EH (cell line): ENCODE measurements at regions not wholly inside any gene's neighbourhood (a gene's known extent, or its start where the extent isn't known, plus 50 kb on each side); places are given as distances from the start of the nearest gene placed in this dataset.
"Not testable (repeated sequence)": the region's sequence is repeated elsewhere in the genome, so short reads cannot be mapped to it uniquely, and the experiment has no call there.

Experiments used
- DNase-seq: peaks from one replicate; pipeline ENCODE4 v3.0.0-alpha.2; 2015; ENCODE audit warnings: low read depth

- no peak for DNase-seq
These were observed 576.7 kb downstream of the MFSD1 start for GRCh38 chr3:159378396-159379194.

- peak; percentile 3 for DNase-seq
These were observed 579.0 kb downstream of the MFSD1 start for GRCh38 chr3:159380891-159381290.

- DNase-seq = no peak
These were observed 588.9 kb downstream of the MFSD1 start for GRCh38 chr3:159390656-159391212.

DNA sequence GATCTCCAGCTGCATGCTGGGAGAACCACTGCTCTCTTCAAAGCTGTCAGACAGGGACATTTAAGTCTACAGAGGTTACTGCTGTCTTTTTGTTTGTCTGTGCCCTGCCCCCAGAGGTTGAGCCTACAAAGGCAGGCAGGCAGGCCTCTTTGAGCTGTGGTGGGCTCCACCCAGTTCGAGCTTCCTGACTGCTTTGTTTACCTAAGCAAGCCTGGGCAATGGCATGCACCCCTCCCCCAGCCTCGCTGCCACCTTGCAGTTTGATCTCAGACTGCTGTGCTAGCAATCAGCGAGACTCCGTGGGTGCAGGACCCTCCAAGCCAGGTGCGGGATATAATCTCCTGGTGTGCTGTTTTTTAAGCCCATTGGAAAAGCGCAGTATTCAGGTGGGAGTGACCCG, 591.0 kb upstream of the IL12A start:
- DNase-seq = not testable (repeated sequence)

- no peak for DNase-seq
These were observed 587.6 kb upstream of the IL12A start for GRCh38 chr3:159401069-159401468.

DNA sequence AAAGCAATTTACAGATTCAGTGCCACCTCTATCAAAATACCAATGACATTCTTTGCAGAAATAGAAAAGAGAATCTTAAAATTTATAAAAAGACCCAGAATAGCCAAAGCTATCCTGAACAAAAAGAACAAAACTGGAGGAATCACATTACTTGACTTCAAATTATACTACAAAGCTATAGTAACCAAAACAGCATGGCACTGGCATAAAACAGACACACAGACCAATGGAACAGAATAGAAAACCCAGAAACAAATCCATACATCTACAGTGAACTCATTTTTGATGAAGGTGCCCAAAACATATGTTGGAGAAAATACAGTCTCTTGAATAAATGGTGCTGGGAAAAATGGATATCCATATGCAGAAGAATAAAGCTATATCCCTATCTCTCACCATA, 578.9 kb upstream of the IL12A start:
- DNase-seq = not testable (repeated sequence)

DNA sequence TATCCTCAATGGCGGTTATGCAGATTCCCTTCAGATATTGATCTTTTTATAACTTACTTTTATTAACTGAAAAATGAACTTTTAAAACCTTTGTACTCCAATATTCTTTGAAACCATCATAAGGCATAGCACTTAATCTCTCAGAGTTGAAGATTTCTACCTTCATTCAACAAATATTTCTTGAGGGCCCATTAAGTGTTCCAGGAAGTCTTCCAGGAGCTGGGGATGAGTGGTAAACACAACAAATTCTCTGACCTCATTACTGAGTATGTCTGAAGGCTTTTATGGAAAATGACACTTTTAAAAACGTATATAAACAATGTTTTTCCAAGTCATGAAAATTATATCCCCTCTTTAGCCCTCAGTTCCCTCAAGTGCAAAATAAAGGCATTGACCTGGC, 575.3 kb upstream of the IL12A start:
- DNase-seq = no peak

DNA sequence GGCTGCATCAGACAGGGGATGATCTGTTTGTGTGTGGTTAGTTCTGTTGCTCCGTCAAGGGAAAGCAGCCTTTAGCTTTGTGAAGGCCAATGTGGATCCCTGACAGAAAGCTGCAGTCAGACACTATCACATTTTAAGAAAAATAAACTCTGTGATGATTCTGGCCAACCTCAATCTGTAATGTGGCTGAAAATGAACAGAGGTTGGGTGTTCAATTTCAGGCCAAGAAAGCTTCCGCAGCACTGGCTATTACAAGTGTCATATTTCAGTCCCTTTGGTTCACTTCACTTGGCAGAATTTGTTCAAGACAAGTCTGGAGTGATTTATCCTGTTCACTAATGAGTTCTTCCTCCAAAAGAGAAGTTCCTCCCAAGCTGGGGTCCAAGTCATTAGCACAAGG, 571.8 kb upstream of the IL12A start:
- peak; percentile 33 for DNase-seq

DNA sequence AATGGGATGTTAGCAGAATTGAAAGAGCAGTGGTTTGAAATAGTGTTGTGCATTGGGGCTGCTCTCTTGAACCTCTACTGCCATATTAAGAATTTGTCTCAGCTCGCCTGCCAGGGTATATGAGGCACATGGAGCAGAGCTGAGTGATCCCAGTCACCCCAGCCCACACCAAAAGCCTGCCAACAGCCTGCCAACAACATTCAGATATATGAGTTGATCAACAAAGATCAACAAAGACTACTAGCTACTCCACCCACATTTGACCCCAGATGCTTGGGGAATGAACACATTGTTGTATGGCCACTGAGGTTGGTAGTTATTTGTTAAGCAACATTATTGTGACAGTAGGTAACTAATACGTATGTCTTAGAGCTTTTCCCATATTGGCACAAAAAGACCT, 570.9 kb upstream of the IL12A start:
- DNase-seq = no peak

GRCh38 chr3:159418571-159419526, 569.8 kb upstream of the IL12A start:
- peak; percentile 54 for DNase-seq

DNA sequence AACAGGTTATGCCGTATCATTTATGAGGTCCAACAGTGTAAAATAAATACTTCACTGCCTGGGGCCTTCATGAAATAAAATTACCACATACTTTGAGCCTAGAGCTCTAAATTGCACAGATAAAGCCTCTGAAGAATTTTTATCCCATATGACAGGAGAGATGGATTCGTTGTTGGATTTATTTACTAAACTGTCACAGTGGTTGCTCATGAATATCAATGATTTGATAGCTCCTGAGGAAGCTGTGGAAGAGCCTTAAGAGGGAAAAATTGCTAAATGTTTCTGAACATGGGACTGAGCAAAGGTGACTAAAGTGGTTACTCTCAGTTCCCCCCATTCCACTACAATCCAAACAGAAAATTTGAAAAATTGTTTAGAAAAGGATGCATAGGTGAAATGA, 558.9 kb upstream of the IL12A start:
- no peak for DNase-seq

- no peak for DNase-seq
These were observed 555.8 kb upstream of the IL12A start for GRCh38 chr3:159432682-159433340.

DNA sequence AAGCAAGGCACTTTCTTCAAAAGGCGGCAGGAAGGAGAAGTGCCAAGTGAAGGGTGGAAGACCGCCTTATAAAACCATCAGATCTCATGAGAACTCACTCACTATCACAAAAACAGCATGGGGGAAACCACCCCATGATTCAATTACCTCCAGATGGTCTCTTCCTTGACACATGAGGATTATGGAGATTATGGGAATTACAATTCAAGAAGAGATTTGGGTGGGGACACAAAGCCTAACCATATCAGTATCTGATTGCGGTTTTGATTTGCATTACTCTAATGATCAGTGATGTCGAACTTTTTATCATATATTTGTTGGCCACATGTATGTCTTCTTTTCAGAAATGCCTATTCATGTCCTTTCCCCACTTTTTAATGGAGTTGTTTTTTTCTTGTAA, 549.3 kb upstream of the IL12A start:
- DNase-seq = no peak

DNA sequence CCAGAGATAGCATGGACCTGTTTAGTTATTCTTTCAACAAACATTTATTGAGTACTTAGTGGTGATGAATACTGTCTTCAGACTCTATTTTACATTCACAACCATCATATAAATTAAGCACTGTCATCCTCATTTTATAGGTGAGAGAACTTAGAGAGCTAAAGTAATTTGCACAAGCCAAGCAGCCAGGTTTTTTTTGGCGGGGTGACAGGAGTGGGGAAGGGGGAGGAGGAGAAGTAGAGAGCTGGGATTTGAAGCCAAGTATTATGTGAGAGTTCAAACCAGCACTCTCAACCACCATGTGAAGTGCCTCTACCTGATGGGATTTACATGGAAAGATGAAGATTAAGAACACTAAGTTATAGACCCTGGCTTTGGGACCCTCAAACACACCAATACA, 547.4 kb upstream of the IL12A start:
- no peak for DNase-seq

DNA sequence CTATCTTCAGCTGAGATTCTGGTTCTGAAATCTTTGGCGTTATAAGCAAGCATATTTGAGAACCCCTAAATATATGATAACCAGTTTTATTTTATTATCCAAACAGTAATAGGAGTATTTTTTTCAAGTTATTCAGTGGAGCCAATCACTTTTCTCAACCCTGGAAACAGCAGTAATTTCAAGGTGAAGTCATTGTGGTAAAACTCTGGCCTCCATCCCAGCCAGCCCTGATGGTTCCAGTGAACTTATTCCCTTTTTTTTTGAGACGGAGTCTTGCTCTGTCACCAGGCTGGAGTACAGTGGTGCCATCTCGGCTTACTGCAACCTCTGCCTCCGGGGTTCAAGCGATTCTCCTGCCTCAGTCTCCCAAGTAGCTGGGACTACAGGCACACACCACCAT, 545.4 kb upstream of the IL12A start:
- no peak for DNase-seq

- DNase-seq = no peak
These were observed 540.8 kb upstream of the IL12A start for GRCh38 chr3:159447841-159448240.

GRCh38 chr3:159448902-159449301, 539.7 kb upstream of the IL12A start:
- DNase-seq = no peak

GRCh38 chr3:159451067-159451466, 537.6 kb upstream of the IL12A start:
- DNase-seq = no peak

DNA sequence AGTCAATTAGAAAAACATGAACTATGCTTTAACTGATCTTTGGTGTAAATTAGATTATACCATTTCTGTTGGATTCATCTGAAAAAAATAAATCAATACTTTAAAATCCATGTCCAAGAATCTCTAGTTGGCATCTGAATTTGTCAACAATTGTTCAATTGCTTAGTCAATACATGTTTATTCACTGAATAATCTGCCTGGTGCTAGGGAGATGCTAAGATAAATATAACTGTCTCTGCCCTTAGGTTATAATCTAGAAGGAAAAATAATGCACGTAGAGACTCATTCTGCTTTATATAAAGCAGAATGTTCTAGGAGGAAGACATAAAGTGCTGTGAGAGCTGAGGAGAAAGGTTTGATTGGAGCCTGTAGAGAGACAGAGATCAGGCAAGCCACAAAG, 537.2 kb upstream of the IL12A start:
- no peak for DNase-seq

- no peak for DNase-seq
These were observed 535.6 kb upstream of the IL12A start for GRCh38 chr3:159453036-159453435.

DNA sequence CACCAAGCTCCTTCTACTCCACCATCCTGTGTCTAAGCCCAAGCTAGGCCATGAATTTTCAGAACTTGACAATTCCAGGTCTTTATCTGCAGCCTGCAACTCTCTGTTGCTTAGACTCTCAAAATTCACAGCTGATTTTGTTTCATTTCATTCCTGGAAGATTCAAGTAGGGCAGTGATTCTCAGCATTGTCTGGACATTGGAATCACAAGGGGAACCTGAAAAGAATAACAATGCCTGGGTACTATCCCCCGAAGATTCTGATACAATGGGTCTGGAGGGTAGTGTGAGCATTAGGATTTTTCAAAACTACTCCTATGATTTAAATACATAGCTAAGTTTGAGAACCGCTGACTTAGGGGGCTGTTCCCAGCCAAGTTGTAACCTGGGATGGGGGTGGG, 534.7 kb upstream of the IL12A start:
- no peak for DNase-seq

- peak; percentile 76 for DNase-seq
These were observed 532.9 kb upstream of the IL12A start for GRCh38 chr3:159455741-159456181.
